GM12892 (cell line): ENCODE measurements at regions not wholly inside any gene's neighbourhood (a gene's known extent, or its start where the extent isn't known, plus 50 kb on each side); places are given as distances from the start of the nearest gene placed in this dataset.

Source experiments
- POLR2A ChIP-seq: IDR thresholded peaks from 2 replicates; pipeline ENCODE4 v1.6.1; 2011; ENCODE audit warnings: low read depth, low read length, control low read depth
- TAF1 ChIP-seq: IDR thresholded peaks from 2 replicates; pipeline ENCODE4 v1.6.1; 2011; ENCODE audit warnings: low read depth, mild to moderate bottlenecking, control low read depth, low read length, borderline replicate concordance

- TF ChIP-seq POLR2A (no peak), TAF1 (no peak)
Observed at GRCh38 chr14:39694341-39694740, 262.1 kb upstream of the FBXO33 start.
